ENCODE measurements at regions not wholly inside any gene's neighbourhood (a gene's known extent, or its start where the extent isn't known, plus 50 kb on each side); places are given as distances from the start of the nearest gene placed in this dataset.

- Histone ChIP-seq H3K4me3 (no peak overlapping the region), H3K9me3 (no peaks in the 10 kb centered on the region), H3K36me3 (replicated peaks in 1 of 2; ENCODE audit: insufficient read depth in 1 of 2, low read depth in 2 of 2) (no peaks in the 10 kb centered on the region), H3K27ac (no peak overlapping the region), H3K4me1 (no peaks in the 10 kb centered on the region), H3K27me3 (no peaks in the 10 kb centered on the region)
- 46 to 53% methylated on average over 12 to 13 of the region's 13 CpGs for WGBS, 2 donors
- peak in 3 of 4 donors; percentile 11 to 20 (median 19) for DNase-seq
- ATAC-seq: no peak
- intact Hi-C loops (cut with DNase I): no loop called here
- TF ChIP-seq POLR2A (IDR thresholded peaks at IDR 0.05): no peak
- no peak for TF ChIP-seq CTCF (IDR thresholded peaks at IDR 0.05)
These were observed 488.4 kb downstream of the PREX1 start for GRCh38 chr20:48339190-48339985.

GRCh38 chr20:48338717-48339116 lies 489.1 kb downstream of the PREX1 start:
- TF ChIP-seq CTCF (IDR thresholded peaks at IDR 0.05) (no peak), POLR2A (IDR thresholded peaks at IDR 0.05) (no peak)
- H3K36me3 ChIP-seq (replicated peaks in 1 of 2; ENCODE audit: insufficient read depth in 1 of 2, low read depth in 2 of 2): no peaks in the 10 kb centered on the region
- H3K27ac ChIP-seq: no peak overlapping the region
- WGBS, 2 donors: 74 to 76% methylated on average over 7 of the region's 7 CpGs
- DNase-seq (no peak), ATAC-seq (no peak)
- no peak overlapping the region for H3K4me3 ChIP-seq
- H3K4me1 ChIP-seq: no peaks in the 10 kb centered on the region
- intact Hi-C loops (cut with DNase I): no loop called here
- H3K9me3 ChIP-seq: no peaks in the 10 kb centered on the region
- H3K27me3 ChIP-seq: no peaks in the 10 kb centered on the region

GRCh38 chr20:48336597-48336996 lies 491.2 kb downstream of the PREX1 start:
- no peak overlapping the region for H3K4me3 ChIP-seq
- no peaks in the 10 kb centered on the region for H3K27me3 ChIP-seq
- 43 to 58% methylated on average over 6 of the region's 6 CpGs for WGBS, 2 donors
- H3K27ac ChIP-seq: no peak overlapping the region
- DNase-seq (no peak), ATAC-seq (no peak)
- no peaks in the 10 kb centered on the region for H3K4me1 ChIP-seq
- TF ChIP-seq POLR2A (IDR thresholded peaks at IDR 0.05): no peak
- no peak for TF ChIP-seq CTCF (IDR thresholded peaks at IDR 0.05)
- intact Hi-C loops (cut with DNase I): no loop called here
- H3K36me3 ChIP-seq (replicated peaks in 1 of 2; ENCODE audit: insufficient read depth in 1 of 2, low read depth in 2 of 2): no peaks in the 10 kb centered on the region
- H3K9me3 ChIP-seq: no peaks in the 10 kb centered on the region

GRCh38 chr20:48335308-48336050 lies 492.3 kb downstream of the PREX1 start:
- Histone ChIP-seq H3K4me1 (no peaks in the 10 kb centered on the region), H3K27me3 (no peaks in the 10 kb centered on the region), H3K9me3 (no peaks in the 10 kb centered on the region), H3K27ac (no peak overlapping the region), H3K4me3 (no peak overlapping the region), H3K36me3 (replicated peaks in 1 of 2; ENCODE audit: insufficient read depth in 1 of 2, low read depth in 2 of 2) (no peaks in the 10 kb centered on the region)
- intact Hi-C loops (cut with DNase I): no loop called here
- DNase-seq: no peak
- no peak for TF ChIP-seq POLR2A (IDR thresholded peaks at IDR 0.05)
- WGBS, 2 donors: 80 to 83% methylated on average over 3 of the region's 3 CpGs
- ATAC-seq: no peak

- H3K9me3 ChIP-seq: no peaks in the 10 kb centered on the region
- H3K27ac ChIP-seq: no peak overlapping the region
- no peaks in the 10 kb centered on the region for H3K36me3 ChIP-seq (replicated peaks in 1 of 2; ENCODE audit: insufficient read depth in 1 of 2, low read depth in 2 of 2)
- ATAC-seq (no peak), DNase-seq (no peak)
- no peak overlapping the region for H3K4me3 ChIP-seq
- no peaks in the 10 kb centered on the region for H3K4me1 ChIP-seq
- no peaks in the 10 kb centered on the region for H3K27me3 ChIP-seq
- TF ChIP-seq POLR2A (IDR thresholded peaks at IDR 0.05) (no peak), CTCF (IDR thresholded peaks at IDR 0.05) (no peak)
- intact Hi-C loops (cut with DNase I): no loop called here
- whole genome bisulfite sequencing, 2 donors: 53 to 60% methylated on average over 4 of the region's 4 CpGs
These were observed 494.1 kb downstream of the PREX1 start for GRCh38 chr20:48333707-48334106.

Data from body of pancreas (tissue), 4 donors.